ENCODE measurements at regions not wholly inside any gene's neighbourhood (a gene's known extent, or its start where the extent isn't known, plus 50 kb on each side); places are given as distances from the start of the nearest gene placed in this dataset.
"Not testable (repeated sequence)": the region's sequence is repeated elsewhere in the genome, so short reads cannot be mapped to it uniquely, and the experiment has no call there.

GRCh38 chr2:90021234-90021633 lies 1329.8 kb downstream of the RPIA start:
- H3K27ac Mint-ChIP-seq; H3K27me3 Mint-ChIP-seq; H3K4me1 ChIP-seq (ENCODE audit: control insufficient read depth in 1 of 2, extremely low read depth in 1 of 2, insufficient read depth in 2 of 2, low read length in 2 of 2); H3K9me3 ChIP-seq; DNase-seq; H3K36me3 ChIP-seq (ENCODE audit: control insufficient read depth in 2 of 2, extremely low read depth in 1 of 2, insufficient read depth in 1 of 2, low read length in 1 of 2); H3K27ac ChIP-seq (ENCODE audit: low read length); H3K4me1 Mint-ChIP-seq; CTCF ChIA-PET; POLR2A ChIA-PET; H3K27me3 ChIP-seq (replicated peaks in 1 of 2; ENCODE audit: control insufficient read depth in 2 of 2, extremely low read depth in 1 of 2, insufficient read depth in 2 of 2, low read length in 1 of 2); H3K9me3 Mint-ChIP-seq; H3K4me3 Mint-ChIP-seq; H3K36me3 Mint-ChIP-seq; H3K4me3 ChIP-seq (ENCODE audit: control insufficient read depth in 1 of 2, extremely low read depth in 1 of 2, low read length in 1 of 2); ATAC-seq (replicated peaks in 1 of 4): not testable (repeated sequence)
- no CpG with 5 or more reads among the region's 9 CpGs for WGBS (ENCODE audit: insufficient coverage)

- H3K36me3 Mint-ChIP-seq; H3K4me3 Mint-ChIP-seq; H3K36me3 ChIP-seq (ENCODE audit: control insufficient read depth in 2 of 2, extremely low read depth in 1 of 2, insufficient read depth in 1 of 2, low read length in 1 of 2); H3K27me3 Mint-ChIP-seq; H3K4me3 ChIP-seq (ENCODE audit: control insufficient read depth in 1 of 2, extremely low read depth in 1 of 2, low read length in 1 of 2); H3K9me3 ChIP-seq; ATAC-seq (replicated peaks in 1 of 4); H3K4me1 ChIP-seq (ENCODE audit: control insufficient read depth in 1 of 2, extremely low read depth in 1 of 2, insufficient read depth in 2 of 2, low read length in 2 of 2); H3K27ac Mint-ChIP-seq; H3K4me1 Mint-ChIP-seq; H3K9me3 Mint-ChIP-seq; CTCF ChIA-PET; DNase-seq; POLR2A ChIA-PET; H3K27ac ChIP-seq (ENCODE audit: low read length); H3K27me3 ChIP-seq (replicated peaks in 1 of 2; ENCODE audit: control insufficient read depth in 2 of 2, extremely low read depth in 1 of 2, insufficient read depth in 2 of 2, low read length in 1 of 2): not testable (repeated sequence)
- WGBS (ENCODE audit: insufficient coverage): no CpG with 5 or more reads among the region's 3 CpGs
These were observed 1335.8 kb downstream of the RPIA start for GRCh38 chr2:90027231-90027643.

- POLR2A ChIA-PET; H3K4me1 Mint-ChIP-seq; H3K36me3 ChIP-seq (ENCODE audit: control insufficient read depth in 2 of 2, extremely low read depth in 1 of 2, insufficient read depth in 1 of 2, low read length in 1 of 2); H3K27ac Mint-ChIP-seq; H3K27ac ChIP-seq (ENCODE audit: low read length); H3K9me3 ChIP-seq; CTCF ChIA-PET; H3K9me3 Mint-ChIP-seq; H3K4me1 ChIP-seq (ENCODE audit: control insufficient read depth in 1 of 2, extremely low read depth in 1 of 2, insufficient read depth in 2 of 2, low read length in 2 of 2); ATAC-seq (replicated peaks in 1 of 4); H3K36me3 Mint-ChIP-seq; H3K27me3 Mint-ChIP-seq; H3K4me3 Mint-ChIP-seq; H3K27me3 ChIP-seq (replicated peaks in 1 of 2; ENCODE audit: control insufficient read depth in 2 of 2, extremely low read depth in 1 of 2, insufficient read depth in 2 of 2, low read length in 1 of 2); H3K4me3 ChIP-seq (ENCODE audit: control insufficient read depth in 1 of 2, extremely low read depth in 1 of 2, low read length in 1 of 2): not testable (repeated sequence)
- peak in 1 of 35 experiments; percentile 1 for DNase-seq
- WGBS (ENCODE audit: insufficient coverage): 29% methylated on average over 2 of the region's 8 CpGs
These were observed 1337.1 kb downstream of the RPIA start for GRCh38 chr2:90028381-90029079.

- H3K27ac Mint-ChIP-seq; CTCF ChIA-PET; H3K4me1 Mint-ChIP-seq; H3K27ac ChIP-seq (ENCODE audit: low read length); H3K27me3 ChIP-seq (replicated peaks in 1 of 2; ENCODE audit: control insufficient read depth in 2 of 2, extremely low read depth in 1 of 2, insufficient read depth in 2 of 2, low read length in 1 of 2); ATAC-seq (replicated peaks in 1 of 4); DNase-seq; POLR2A ChIA-PET; H3K4me1 ChIP-seq (ENCODE audit: control insufficient read depth in 1 of 2, extremely low read depth in 1 of 2, insufficient read depth in 2 of 2, low read length in 2 of 2); H3K36me3 Mint-ChIP-seq; H3K36me3 ChIP-seq (ENCODE audit: control insufficient read depth in 2 of 2, extremely low read depth in 1 of 2, insufficient read depth in 1 of 2, low read length in 1 of 2); H3K4me3 Mint-ChIP-seq; H3K9me3 ChIP-seq; H3K4me3 ChIP-seq (ENCODE audit: control insufficient read depth in 1 of 2, extremely low read depth in 1 of 2, low read length in 1 of 2); H3K9me3 Mint-ChIP-seq; H3K27me3 Mint-ChIP-seq: not testable (repeated sequence)
- no CpG with 5 or more reads among the region's 1 CpG for WGBS (ENCODE audit: insufficient coverage)
These were observed 1337.6 kb downstream of the RPIA start for GRCh38 chr2:90029080-90029428.

- CTCF ChIA-PET; H3K27me3 ChIP-seq (replicated peaks in 1 of 2; ENCODE audit: control insufficient read depth in 2 of 2, extremely low read depth in 1 of 2, insufficient read depth in 2 of 2, low read length in 1 of 2); ATAC-seq (replicated peaks in 1 of 4); H3K27ac Mint-ChIP-seq; H3K9me3 ChIP-seq; H3K4me3 Mint-ChIP-seq; H3K36me3 Mint-ChIP-seq; POLR2A ChIA-PET; H3K4me3 ChIP-seq (ENCODE audit: control insufficient read depth in 1 of 2, extremely low read depth in 1 of 2, low read length in 1 of 2); H3K4me1 ChIP-seq (ENCODE audit: control insufficient read depth in 1 of 2, extremely low read depth in 1 of 2, insufficient read depth in 2 of 2, low read length in 2 of 2); H3K27ac ChIP-seq (ENCODE audit: low read length); H3K36me3 ChIP-seq (ENCODE audit: control insufficient read depth in 2 of 2, extremely low read depth in 1 of 2, insufficient read depth in 1 of 2, low read length in 1 of 2); H3K4me1 Mint-ChIP-seq; H3K9me3 Mint-ChIP-seq; DNase-seq; H3K27me3 Mint-ChIP-seq: not testable (repeated sequence)
- 0% methylated on average over 1 of the region's 2 CpGs for WGBS (ENCODE audit: insufficient coverage)
These were observed 1340.8 kb downstream of the RPIA start for GRCh38 chr2:90032269-90032668.

GRCh38 chr2:90036335-90036734 lies 1344.9 kb downstream of the RPIA start:
- H3K9me3 ChIP-seq; CTCF ChIA-PET; ATAC-seq (replicated peaks in 1 of 4); H3K27ac ChIP-seq (ENCODE audit: low read length); H3K4me3 ChIP-seq (ENCODE audit: control insufficient read depth in 1 of 2, extremely low read depth in 1 of 2, low read length in 1 of 2); H3K4me1 Mint-ChIP-seq; H3K4me3 Mint-ChIP-seq; H3K27ac Mint-ChIP-seq; DNase-seq; H3K27me3 ChIP-seq (replicated peaks in 1 of 2; ENCODE audit: control insufficient read depth in 2 of 2, extremely low read depth in 1 of 2, insufficient read depth in 2 of 2, low read length in 1 of 2); H3K27me3 Mint-ChIP-seq; H3K36me3 Mint-ChIP-seq; H3K9me3 Mint-ChIP-seq; POLR2A ChIA-PET; H3K36me3 ChIP-seq (ENCODE audit: control insufficient read depth in 2 of 2, extremely low read depth in 1 of 2, insufficient read depth in 1 of 2, low read length in 1 of 2); H3K4me1 ChIP-seq (ENCODE audit: control insufficient read depth in 1 of 2, extremely low read depth in 1 of 2, insufficient read depth in 2 of 2, low read length in 2 of 2): not testable (repeated sequence)
- no CpG with 5 or more reads among the region's 1 CpG for WGBS (ENCODE audit: insufficient coverage)

- H3K4me3 Mint-ChIP-seq; H3K4me3 ChIP-seq (ENCODE audit: control insufficient read depth in 1 of 2, extremely low read depth in 1 of 2, low read length in 1 of 2); H3K4me1 ChIP-seq (ENCODE audit: control insufficient read depth in 1 of 2, extremely low read depth in 1 of 2, insufficient read depth in 2 of 2, low read length in 2 of 2); H3K36me3 Mint-ChIP-seq; H3K36me3 ChIP-seq (ENCODE audit: control insufficient read depth in 2 of 2, extremely low read depth in 1 of 2, insufficient read depth in 1 of 2, low read length in 1 of 2); CTCF ChIA-PET; H3K27me3 Mint-ChIP-seq; H3K27me3 ChIP-seq (replicated peaks in 1 of 2; ENCODE audit: control insufficient read depth in 2 of 2, extremely low read depth in 1 of 2, insufficient read depth in 2 of 2, low read length in 1 of 2); POLR2A ChIA-PET; H3K9me3 ChIP-seq; DNase-seq; H3K27ac ChIP-seq (ENCODE audit: low read length); H3K4me1 Mint-ChIP-seq; ATAC-seq (replicated peaks in 1 of 4); H3K27ac Mint-ChIP-seq; H3K9me3 Mint-ChIP-seq: not testable (repeated sequence)
- 80% methylated on average over 1 of the region's 4 CpGs for WGBS (ENCODE audit: insufficient coverage)
These were observed 1347.6 kb downstream of the RPIA start for GRCh38 chr2:90039093-90039492.
